NCI-H2171 treated with DMSO at 0.1 percent for 48 hours (cell line): ENCODE measurements at regions not wholly inside any gene's neighbourhood (a gene's known extent, or its start where the extent isn't known, plus 50 kb on each side); places are given as distances from the start of the nearest gene placed in this dataset.

Experiments used
- DNase-seq: peaks from one replicate; lab custom pipeline; 2025; lab: John Stamatoyannopoulos, UW

DNA sequence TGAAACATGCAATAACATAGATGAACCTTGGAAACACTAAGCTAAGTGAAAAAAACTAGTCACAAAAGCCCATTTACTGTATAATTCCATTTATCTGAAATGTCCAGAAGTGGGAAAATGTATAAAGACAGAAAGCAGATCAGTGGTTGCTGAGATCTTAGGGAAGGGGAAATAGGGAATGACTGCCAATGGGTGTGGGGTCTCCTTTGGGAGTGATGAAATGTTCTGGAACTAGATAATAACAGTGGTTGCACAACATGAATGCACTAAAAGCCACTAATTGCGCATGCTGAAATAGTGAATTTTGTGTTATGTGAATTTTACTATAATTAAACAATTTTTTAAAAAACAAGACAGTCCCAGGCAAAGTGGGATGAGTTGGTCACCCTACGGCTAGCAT, 472.8 kb downstream of the CCDC171 start:
- DNase-seq: no peak

DNA sequence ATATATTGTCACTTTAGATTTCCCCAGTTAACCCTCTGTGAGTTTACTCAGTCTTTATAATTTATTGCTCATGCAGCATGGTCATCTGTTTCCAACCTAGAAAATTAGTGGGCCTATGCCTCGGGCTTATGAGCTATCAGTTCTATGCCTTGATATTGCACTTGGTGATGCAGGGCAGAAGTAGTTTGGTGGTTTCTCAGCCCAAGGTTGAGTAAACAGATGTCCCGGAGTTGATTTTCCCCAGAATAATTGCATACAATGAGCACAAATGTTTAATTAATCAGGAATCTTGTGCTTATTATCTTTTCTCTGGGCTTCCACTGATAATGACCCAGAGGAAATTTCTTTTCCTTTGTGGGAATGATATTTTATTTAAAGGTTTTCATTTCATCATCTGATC, 474.0 kb downstream of the CCDC171 start:
- DNase-seq: no peak

DNA sequence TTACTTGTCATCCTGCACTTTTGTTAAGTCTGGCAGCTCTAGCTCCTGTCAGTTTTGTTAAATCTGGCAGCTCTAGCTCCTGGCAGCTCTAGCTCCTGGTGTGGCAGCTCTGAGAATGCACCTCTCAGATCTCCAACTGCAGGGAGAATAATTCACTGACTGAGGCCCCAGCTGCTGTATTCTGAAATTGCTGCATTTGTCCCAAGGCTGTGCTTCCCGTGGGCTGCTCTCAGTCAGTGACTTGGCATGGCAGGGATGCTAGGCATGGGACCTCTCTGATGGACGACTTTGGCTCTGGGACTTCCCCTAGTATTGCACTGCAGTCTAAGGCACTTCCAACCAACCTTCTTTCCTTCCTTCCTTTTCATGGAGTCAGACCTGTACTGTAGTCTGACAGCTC, 475.7 kb downstream of the CCDC171 start:
- no peak for DNase-seq

- DNase-seq: no peak
These were observed 476.3 kb downstream of the CCDC171 start for GRCh38 chr9:16029046-16029615.

- no peak for DNase-seq
These were observed 477.0 kb downstream of the CCDC171 start for GRCh38 chr9:16029796-16030363.

DNA sequence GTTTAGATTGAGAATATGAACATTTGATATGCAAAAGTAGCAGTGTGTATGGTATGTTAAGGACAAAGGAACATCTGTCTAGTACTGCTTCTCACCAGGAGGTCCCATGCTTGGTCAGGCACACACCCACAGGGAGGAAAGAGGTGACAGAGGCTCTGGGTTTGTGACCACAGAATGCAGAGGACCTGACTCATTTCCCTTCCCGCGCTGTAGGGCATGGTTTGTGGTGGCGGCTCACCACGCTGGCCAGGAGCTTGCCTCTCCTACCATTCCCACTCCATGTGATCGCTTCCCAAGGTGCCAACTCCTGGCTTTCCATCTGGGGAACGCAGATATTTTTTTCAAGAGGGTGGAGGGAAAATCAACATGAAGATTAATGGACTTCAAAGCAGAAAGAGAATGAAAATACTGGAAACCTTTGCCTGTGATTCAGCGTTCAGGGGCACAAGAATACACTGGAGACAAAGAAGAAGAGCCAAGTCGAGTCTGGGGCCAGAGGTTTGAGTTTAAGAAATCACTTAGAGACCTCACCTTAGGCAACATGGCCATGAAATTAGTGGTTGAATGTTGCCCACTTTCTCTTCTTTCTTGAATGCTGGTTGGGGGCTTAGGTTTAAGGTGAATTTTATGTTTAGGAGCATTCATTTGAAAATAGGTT, 477.8 kb downstream of the CCDC171 start:
- no peak for DNase-seq

DNA sequence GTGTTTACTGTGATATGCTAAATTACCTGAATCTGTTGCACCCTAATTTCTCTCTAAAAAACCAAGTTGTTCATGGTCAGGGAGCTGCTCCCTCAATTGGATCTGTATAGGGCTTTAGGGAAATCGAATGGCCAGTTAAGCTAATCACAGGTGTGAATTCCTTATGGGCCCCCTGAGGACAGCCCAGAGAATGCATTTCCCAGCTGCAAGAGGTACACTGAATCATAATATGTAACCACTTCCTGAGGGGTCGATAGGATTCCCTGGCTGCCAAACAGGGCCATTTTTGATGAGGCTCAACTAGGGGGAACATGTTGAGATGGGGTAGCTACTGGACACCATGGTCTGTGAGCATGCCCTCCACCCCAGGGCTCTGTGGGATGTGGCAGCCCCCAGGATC, 478.6 kb downstream of the CCDC171 start:
- DNase-seq: no peak

DNA sequence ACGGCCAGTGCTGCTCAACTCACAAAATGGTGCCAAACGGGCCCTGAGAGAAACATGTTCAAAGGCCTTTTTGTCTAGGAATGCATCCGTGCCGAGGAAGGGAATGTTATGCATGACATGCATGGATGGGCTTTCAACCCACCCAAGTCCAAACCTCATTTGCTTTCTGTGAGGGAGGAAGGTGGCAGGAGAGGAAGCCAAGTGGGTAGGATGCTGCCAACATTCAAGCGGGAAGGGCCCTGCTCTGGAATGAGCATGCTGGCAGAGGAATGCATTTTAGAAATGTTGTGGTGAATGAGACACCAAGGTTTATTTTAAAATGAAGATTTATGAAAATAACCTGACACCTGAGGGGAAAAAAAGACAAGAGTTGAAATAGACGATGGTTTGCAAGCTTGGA, 479.1 kb downstream of the CCDC171 start:
- DNase-seq: no peak

GRCh38 chr9:16032799-16033198, 480.0 kb downstream of the CCDC171 start:
- no peak for DNase-seq

- no peak for DNase-seq
These were observed 480.4 kb downstream of the CCDC171 start for GRCh38 chr9:16033253-16033652.

DNA sequence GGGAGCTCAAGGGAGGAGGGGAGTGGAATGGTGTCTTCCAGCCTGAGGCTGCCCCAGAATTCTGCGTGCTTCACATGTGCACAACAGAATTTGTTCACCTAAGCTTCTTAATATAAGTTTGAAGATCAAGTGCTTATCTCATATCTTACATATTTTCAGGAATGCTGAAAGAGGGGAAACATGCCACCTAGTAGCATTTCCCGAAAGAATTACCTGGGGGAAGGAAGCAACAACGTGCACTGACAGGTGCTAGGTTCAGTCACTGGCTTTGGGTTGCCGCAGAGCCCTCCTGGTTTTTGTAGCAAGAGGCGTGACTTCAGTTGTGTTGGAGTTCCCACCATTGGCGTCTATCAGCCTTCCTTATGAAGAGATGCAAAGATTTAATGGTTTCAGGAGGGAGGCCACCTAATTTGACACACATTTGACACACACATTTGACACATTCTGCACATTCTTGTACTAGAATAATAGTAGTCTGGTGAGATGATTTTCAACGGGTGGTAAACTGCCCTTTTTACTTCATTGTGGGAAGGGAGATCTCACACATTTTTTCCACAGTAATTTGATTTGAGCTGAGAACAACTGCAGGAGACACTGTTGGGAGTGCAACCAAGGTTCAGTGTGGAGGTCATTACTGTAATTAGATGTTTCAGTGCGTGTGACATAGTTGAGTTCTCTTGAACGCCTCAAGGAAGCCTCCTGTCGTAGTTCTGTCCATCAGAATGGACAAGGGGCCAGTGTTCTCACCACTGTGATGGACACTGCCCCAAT, 481.3 kb downstream of the CCDC171 start:
- no peak for DNase-seq

GRCh38 chr9:16039218-16039987, 486.6 kb downstream of the CCDC171 start:
- DNase-seq: no peak

DNA sequence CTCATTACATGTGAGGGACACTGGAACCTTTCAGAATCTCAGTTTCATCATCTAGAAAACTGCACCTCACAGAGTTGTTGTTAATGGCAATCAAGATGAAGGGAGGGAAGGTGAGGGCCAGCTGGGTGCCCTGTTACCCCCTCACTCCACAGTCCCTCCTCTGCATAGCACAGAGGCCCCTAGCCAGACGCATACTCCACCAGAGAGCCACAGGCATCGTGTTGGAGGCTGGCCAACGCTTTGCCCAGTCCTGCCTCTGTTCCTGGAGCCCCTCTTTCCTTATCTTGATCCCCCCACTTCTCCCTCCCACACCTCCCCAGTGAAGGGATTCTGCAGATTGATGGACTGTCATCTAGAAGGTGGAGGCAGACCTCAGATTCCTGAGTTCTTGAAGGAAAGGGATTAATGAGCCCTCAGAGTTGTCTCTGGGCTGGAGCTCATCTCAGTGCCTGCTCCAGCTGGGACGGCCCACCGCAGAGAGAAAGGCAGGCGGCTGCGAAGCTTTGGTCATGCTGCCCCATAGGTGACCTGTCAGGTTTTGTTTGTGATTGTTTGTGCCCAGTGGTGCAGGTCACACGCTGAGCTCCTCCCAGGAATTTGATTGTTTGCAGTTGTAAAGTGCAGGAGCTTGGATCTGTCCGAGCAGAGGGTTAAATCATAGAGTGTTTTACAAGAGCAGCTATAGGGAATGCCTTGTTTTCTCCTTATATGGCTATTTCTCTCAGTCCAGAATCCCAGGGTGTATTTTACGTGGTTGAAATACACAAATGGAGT, 487.3 kb downstream of the CCDC171 start:
- DNase-seq: no peak

GRCh38 chr9:16043756-16044578, 491.1 kb downstream of the CCDC171 start:
- DNase-seq: no peak

DNA sequence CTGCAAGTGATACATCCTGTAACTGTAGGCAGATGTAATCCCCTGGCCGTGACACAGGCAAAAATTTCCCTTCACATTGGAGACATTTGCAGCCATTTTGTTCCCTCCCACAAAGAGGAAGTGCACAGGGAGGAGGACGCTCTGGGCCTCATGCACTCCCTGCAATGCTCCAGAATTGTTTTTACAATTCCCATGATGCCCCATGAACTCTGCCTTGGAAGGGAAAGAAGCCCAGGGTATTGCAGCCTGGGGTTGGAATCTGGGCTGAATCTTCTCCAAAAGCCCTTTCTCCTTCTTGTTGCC, 491.7 kb downstream of the CCDC171 start:
- DNase-seq: no peak

DNA sequence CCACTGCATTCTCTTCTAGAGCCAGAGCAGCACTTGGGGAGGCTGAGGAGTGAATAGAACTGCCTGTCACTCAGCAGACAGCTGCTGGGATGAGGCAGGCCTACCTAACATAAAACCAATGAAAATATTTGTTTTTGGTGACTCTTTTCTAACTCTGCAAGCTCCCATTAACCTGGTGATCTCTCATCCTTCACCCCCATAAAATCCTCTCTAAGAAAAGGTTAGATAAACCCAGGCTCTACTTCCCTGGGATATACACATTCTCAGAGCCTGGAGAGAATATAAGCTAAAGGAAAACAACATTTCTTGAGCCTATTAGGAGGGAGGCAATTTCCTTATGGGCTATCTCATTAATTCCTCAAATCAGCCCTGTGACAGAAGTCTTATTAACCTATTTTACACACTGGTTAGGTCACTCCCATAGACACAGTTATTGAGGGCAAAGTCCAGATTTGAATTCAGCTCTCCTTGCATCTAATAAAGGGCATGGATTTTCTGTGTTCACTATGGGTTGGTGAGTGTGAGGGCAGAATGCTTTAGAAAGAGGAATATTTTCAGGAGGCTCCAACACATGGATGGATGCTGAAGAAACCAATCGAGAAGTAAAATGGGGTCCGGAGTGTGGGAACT, 492.9 kb downstream of the CCDC171 start:
- DNase-seq: no peak

GRCh38 chr9:16046713-16047112, 493.9 kb downstream of the CCDC171 start:
- no peak for DNase-seq

DNA sequence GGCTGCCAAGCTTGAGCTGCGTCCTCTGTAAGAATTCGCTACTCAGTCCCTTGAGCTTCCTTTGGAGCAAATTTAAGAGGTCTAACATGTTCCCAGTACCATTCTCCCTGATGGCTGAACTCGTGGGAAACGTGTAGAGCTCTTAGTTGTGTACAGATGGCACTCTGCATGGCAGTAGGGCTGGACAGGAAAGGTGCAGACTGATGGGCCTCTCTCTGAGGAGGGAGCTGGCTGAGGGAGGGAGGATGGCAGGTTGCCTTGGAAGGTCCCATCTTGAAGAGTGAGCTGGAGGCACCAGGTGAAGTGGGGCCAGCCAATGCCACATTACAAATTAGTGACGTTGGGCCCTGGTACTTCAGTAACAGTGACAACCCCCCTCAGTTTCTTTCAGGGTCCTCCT, 495.3 kb downstream of the CCDC171 start:
- DNase-seq: no peak

- no peak for DNase-seq
These were observed 499.3 kb downstream of the CCDC171 start for GRCh38 chr9:16052146-16052545.

DNA sequence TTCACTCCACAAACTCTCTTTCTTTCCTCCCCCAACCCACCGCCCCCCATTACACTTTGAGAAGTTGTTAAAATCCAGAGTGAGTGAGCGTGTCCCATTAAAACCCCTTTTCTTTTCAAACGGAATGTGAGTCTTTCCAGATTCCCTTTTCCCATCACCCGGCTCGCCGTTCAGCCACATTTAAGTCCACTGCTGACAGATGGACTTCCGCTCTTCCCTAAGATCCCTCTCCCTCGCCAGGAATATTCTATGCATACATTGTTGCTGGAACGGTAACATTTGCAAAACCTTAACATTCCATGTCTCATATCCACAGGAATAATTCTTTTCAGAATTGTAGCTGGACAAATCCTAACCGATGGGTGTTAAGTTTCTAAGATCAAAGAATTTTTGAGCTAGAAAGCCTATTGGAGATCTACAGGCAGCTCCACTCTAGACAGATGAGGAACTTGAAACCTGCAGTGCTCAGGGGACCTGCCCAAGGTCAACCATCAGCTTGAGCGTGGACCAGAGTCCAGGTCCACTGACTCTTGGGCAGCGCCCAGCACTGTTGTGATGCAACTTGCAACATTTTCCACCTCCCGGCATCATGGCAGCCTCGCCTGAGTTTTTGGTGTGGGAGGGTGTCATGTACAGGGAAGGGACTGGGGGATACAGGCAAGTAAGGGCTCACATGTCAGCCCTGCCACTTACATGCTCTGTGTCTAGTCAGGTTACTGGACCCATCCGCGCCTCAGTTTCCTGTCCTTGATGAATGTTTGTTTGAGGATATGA, 500.1 kb downstream of the CCDC171 start:
- DNase-seq: no peak
